ENCODE measurements at regions not wholly inside any gene's neighbourhood (a gene's known extent, or its start where the extent isn't known, plus 50 kb on each side); places are given as distances from the start of the nearest gene placed in this dataset.

GRCh38 chr1:82932727-82933126, 1066.2 kb downstream of the TTLL7 start:
- no peak for TF ChIP-seq GATA2 (IDR thresholded peaks at IDR 0.05; ENCODE audit: low read depth, low read length)
- no peak for TF ChIP-seq GATA3 (IDR thresholded peaks at IDR 0.05; ENCODE audit: low read depth, low read length)
